ENCODE measurements at regions not wholly inside any gene's neighbourhood (a gene's known extent, or its start where the extent isn't known, plus 50 kb on each side); places are given as distances from the start of the nearest gene placed in this dataset.

- TF ChIP-seq, protein P1, sequence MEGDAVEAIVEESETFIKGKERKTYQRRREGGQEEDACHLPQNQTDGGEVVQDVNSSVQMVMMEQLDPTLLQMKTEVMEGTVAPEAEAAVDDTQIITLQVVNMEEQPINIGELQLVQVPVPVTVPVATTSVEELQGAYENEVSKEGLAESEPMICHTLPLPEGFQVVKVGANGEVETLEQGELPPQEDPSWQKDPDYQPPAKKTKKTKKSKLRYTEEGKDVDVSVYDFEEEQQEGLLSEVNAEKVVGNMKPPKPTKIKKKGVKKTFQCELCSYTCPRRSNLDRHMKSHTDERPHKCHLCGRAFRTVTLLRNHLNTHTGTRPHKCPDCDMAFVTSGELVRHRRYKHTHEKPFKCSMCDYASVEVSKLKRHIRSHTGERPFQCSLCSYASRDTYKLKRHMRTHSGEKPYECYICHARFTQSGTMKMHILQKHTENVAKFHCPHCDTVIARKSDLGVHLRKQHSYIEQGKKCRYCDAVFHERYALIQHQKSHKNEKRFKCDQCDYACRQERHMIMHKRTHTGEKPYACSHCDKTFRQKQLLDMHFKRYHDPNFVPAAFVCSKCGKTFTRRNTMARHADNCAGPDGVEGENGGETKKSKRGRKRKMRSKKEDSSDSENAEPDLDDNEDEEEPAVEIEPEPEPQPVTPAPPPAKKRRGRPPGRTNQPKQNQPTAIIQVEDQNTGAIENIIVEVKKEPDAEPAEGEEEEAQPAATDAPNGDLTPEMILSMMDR (conservative IDR thresholded peaks at IDR 0.05) = no peak
- no peak for TF ChIP-seq ZFX (IDR thresholded peaks at IDR 0.05)
These were observed 351.3 kb upstream of the LRRTM4 start for GRCh38 chr2:77873506-77873905.
